ENCODE measurements at regions not wholly inside any gene's neighbourhood (a gene's known extent, or its start where the extent isn't known, plus 50 kb on each side); places are given as distances from the start of the nearest gene placed in this dataset.

DNA sequence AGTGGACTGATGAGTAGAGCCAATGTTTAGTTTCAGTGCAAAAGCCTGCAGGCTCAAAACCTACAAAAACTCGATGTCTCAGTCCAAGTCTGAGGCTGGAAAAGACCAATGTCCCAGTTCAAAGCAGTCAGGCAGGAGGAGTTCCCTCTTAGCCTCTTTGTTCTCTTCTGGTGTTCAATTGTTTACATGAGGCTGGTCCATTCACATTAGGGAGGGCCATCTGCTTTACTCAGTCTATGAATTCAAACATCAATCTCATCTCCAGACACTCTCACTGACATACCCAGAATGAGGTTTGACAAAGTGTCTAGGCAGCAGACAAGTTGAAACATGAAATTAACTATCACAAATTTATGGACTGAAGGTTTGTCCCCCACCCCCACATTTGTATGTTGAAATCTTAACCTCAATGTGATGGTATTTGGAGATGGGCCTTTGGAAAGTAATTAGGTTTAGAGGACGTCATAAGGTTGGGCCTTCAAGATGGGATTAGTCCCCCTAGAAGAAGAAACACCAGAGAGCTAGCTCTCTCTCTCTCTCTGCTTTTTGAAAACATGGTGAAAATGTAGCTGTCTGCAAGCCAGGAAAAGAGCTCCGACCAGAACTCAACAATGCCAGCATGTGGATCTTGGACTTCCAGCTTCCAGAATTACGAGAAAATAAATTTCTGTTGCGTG, 438.5 kb upstream of the RGMA start:
- DNase-seq (ENCODE audit: low spot score), result no peak

DNA sequence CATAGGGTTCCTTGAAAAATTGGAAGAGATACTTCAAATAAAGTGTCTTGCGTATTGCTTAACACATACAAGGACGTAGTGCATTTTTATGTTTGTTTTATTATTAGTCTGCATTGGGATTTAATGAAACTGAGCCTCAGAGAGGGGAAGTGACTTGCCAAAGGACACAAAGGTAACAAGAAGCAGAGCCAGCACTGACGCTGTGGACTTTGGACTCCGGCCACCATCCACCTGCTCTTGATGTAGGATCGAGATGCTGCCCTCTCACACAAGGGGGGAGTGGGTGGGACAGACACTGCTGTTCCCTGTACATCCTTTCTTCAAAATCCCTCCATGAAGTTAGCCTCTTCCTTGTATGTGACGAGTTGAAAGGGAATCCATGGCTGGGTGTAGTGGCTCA, 435.4 kb upstream of the RGMA start:
- no peak for DNase-seq (ENCODE audit: low spot score)

DNA sequence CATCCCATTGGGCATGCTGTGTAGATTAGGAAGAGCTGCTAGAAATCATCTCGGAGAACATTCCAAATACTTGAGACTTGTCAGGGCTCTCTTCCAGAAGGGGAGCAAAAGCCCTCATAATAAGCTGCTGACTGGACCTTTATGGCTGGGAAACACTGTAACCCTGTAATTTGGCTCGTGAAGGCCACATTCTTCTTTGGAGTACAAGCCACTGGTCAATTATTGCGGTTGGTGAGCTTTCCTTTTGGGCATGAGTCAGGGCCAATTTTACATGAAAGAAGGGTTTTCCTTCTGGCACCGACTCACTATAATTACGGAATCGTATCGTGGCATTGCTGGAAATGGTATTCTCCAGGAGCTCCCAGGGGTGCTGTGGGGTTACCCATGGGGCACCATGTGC, 434.5 kb upstream of the RGMA start:
- DNase-seq (ENCODE audit: low spot score), result no peak

DNA sequence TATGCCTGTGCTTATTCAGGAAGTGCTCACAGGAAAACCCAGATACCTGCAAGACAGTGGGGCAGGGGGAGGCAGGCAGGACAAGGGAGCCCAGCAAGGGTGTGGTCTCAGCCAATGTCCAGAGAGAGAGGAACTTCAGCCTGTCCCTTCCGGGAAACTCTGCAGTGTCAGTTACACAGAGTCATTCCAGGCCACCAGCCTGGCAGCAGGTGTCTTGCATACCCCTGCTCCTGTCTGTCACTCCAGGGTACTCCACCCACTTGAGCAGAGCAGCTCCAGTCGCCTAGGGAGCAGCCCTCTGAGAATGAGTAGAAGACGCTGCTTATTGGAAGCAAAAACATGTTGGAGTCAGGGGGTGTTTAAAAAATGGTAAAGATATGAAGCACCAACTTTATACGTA, 431.2 kb upstream of the RGMA start:
- DNase-seq (ENCODE audit: low spot score), result no peak

DNA sequence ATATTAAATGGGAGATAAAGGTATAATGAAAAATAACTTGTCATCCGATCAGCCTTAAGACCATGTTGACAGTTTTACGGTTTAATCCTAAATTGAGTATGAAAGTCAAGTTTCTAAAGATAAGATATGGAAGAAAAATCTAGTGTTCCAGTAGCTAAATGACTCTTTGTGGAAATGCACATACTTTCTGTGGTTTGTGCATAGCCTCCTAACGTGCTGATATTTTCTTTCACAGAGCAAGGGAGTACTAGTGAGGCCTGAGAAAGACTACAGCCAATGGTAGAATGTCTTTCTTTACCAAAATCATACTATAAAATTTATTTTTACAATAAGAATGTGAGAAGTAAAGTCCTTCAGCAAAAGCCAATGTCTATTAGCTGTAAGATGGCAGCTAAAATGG, 430.6 kb upstream of the RGMA start:
- no peak for DNase-seq (ENCODE audit: low spot score)

DNA sequence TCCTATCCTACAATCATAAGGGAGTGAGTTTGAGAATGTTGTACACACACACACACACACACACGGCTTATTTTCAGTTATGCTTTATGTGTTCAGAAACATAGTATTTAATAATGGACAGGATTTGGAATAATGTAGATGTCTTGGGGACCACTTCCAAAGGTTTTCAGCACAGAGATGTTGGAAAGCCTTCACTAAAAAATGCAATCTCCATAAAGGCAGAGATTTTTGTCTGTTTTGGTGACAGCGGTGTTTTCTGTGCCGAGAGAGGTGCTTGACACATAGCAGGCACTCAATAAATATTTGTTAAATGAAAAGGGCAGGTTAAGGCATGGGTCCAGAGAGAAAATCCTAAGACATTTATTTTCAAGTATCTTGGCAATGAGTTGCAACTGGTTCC, 428.2 kb upstream of the RGMA start:
- no peak for DNase-seq (ENCODE audit: low spot score)

DNA sequence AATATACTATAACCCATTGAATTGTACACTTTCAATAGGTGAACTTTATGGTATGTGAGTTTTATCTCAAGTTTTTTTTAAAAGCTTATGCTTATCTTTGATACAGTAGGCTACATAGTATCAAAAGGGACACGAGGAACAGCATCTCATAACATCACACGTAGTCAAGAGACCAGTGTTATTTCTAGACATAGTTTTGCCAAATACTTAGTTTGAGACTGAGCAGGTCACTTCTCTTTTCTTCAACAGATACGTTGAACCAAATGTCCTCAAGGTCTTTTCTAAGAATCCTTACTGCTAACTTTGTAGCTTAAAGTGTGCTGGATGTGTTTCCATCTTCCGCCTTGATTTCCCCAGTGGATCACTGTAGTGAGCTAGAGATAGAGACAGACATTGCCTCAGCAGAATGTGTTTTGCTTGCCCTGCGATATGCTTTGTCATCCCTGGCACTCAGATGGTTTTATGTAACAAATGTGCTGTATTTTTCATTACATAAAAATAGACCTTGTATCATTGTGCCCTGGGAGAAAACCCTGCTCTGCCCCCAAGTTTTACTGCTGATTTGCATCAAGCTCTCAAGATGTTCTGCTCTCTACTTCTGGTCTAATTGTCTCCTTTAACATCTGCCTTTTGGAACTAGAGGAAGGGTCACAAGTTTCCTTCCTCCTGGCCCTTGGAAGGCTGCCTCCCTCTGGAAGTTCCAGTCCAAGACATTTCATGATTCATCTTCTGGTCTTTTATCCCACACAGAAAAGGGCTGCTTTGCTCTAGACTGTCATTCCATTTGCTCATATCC, 426.4 kb upstream of the RGMA start:
- DNase-seq (ENCODE audit: low spot score), result peak; percentile 43

DNA sequence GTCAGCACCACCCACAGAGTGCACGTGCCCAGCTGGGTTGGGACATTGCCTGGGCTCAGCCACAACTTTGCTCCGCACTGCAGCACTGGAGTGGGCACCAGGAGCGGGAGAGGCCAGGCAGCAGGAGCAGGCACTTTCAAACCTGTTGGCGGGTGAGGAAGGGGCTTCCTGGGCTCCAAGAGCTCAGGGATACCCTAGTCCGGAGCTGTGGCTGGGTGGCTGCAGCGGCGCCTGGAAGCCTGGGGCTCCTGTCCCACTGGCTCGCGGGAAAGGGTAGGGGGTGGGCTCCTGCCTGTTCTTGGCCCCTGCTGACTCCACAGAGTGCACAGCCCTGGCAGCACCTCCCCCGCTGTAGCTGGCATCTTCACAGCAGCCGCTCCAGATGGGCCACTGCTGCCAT, 417.6 kb upstream of the RGMA start:
- DNase-seq (ENCODE audit: low spot score), result no peak

DNA sequence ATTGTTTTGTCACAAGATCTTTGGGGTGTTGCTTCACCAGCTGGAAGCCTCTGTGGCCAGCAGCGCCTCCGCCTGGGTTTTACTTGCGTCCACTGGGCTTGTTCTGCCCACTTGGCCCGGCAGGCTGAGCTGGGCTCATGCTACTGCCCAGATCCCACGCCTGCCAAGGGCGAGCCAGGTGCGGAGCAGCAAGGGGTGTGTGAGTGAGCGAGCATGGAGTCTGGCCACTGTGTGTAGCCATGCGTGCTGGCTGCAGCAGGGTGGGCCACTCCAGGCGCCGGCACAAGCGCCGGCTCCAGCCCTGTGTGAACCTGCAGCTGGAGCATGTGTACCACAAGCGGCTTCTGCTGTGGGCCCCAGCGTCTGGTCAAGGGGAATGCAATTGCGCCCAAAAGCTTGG, 416.5 kb upstream of the RGMA start:
- no peak for DNase-seq (ENCODE audit: low spot score)

DNA sequence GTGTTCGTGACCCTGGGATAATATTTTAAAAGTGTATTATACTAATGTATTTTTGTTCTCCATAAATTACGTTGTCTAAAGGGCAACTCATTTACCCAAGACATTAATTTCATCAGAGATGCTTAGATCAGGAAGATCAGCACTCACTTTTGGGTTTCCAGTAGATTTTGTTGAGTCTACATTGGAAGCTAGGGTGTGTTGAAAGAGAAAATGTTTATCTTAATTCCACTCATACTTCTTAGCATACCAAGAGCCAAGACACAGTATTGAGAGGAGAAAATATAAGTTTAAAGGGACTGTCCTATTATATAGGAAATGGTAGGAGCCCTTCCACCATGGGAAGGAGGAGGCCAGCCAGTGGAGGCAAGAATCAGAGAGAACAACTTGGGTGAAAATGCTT, 412.9 kb upstream of the RGMA start:
- DNase-seq (ENCODE audit: low spot score), result no peak

DNA sequence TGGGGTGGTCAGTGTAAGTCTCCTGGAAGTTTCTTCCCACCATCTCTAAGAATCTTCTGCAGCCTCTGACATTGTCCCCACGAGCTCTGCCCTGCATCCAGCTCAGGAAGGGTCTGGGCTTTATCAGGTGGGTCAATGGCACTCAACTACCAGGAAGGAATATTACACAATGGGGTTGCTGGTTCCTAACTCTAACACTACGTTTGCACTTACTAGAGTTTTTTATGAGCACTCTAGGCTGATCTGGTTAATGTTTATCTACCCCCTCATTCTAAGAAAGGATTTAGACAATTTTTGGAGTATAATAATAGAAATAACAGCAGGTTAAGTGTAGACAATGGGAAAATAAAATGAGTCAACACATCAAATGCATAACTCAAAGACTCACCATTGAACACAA, 411.1 kb upstream of the RGMA start:
- no peak for DNase-seq (ENCODE audit: low spot score)

DNA sequence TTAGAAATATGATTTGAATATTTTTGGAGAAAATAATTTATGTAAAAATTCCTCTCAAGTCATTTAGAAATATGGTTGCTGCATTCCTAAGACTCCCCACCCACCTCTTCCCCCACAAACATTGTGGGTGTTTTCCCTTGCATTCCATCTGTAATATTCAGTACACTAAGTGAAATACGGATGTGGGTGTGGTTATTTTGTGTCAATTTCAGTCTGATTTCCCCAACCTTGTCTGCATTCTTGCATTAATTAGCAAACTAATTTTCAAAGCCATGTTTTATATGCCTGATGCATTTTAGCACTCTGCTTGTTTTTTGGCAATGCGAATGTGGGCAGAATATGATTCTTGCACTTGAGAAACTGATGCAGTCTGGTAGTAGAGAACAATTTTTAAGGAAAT, 408.3 kb upstream of the RGMA start:
- DNase-seq (ENCODE audit: low spot score), result peak; percentile 20

DNA sequence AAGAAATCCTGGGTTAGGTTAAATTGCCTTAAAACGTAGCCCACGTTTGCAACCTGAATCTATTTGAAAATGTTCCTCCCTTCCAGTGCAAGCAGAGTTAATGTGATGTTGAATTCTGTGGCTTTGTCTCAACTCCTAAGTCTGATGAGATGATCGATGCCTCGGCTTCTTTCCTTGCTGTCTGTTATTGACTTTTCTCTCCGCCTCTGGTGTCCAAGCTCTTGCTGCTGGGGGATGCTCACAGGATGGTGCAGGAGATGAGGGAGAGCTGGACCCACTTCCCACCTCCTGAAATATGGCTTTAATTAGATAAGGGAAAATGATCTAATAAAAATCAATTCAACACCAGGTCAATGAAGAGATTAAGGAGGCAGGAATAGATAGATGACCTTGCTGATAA, 407.9 kb upstream of the RGMA start:
- no peak for DNase-seq (ENCODE audit: low spot score)

DNA sequence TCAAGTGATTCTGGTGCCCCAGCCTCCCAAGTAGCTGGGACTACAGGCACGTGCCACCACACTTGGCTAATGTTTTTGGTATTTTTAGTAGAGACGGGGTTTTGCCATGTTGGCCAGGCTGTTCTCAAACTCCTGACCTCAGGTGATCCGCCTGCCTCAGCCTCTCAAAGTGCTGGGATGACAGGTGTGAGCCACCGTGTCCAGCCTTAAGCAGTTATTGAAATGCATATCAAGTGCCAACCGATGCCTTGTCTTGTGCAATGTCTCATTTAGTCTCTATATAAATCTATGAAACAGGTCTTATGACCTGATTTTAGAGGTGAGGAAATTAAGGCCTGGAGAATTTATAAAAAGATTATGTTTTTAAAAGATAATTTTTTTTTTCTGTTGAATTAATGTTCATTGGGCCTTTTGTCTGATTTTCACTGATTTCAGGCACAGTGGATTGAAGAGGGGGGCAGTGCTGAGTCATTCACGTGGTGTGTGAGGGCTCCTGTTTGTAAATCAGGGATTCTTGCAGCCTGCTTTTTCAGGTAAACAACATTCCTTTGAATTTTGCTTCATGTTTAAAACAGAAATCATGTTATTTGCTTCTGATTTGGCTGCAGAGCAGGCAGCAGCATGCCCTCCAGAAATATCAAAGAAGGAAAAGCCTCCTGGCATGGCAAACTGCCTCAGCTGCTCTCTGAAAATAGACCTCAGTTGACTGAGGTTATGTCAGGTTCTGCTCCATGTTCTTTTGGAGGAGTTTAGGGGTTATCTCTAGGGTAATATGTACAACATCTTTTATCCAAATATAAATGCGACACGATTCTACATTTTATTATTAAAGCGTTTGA, 407.0 kb upstream of the RGMA start:
- no peak for DNase-seq (ENCODE audit: low spot score)

DNA sequence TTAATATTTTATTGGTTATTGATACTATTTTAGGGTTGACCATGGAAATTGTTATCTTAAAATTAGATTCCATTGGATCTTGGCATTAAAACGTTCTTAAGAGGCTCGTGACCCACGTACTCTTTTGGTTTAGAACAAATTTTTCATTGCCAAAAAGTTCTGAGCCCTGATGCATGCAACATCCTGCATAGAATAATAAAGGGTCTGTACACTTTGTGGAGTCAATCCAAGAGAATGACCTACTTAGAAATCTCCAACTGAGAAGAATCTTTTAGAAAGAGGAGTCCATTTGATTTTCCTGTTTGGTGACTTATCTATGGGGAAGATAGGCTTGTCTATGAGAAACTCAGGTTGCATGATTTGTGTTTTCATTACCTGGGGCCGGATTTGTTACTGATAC, 404.2 kb upstream of the RGMA start:
- DNase-seq (ENCODE audit: low spot score), result no peak

DNA sequence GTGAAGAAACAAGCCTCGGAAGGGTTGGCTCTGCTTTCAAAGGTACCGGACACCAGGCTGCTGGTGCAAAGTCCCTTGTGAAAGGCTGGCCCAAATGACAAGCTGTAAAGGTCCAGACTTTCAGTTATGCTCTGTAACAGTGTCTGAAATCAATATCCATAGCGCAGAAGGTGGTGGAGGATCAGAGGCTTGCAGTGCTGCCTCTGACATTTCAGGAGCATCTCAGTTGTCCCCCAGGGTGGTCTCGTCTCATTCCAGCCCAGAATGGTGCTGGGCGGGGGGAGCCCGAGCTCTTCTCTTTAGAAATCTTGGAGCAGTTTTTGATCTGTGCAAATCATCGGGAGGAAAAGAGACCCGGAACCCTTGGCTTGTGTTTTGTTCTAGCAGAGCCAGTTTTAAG, 402.3 kb upstream of the RGMA start:
- DNase-seq (ENCODE audit: low spot score), result no peak

DNA sequence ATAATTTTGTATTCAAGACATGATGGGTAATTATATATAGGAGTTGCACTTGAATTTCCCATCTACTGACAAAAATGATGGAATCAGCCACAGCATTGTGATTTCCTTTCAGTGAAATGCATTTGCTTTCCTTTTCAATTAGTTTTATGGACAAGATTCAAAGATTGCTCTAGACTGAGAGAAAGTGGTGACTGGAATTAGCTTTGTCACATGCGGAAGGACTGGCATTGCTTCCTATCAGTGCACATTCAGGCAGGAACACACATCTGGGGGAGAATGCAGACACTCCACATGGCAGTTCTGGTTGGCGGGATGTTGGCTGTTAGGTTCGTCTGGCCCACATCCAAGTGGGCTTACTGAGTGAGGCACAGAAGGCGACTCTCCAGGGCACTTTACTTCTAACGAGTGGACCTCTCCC, 399.3 kb upstream of the RGMA start:
- no peak for DNase-seq (ENCODE audit: low spot score)

DNA sequence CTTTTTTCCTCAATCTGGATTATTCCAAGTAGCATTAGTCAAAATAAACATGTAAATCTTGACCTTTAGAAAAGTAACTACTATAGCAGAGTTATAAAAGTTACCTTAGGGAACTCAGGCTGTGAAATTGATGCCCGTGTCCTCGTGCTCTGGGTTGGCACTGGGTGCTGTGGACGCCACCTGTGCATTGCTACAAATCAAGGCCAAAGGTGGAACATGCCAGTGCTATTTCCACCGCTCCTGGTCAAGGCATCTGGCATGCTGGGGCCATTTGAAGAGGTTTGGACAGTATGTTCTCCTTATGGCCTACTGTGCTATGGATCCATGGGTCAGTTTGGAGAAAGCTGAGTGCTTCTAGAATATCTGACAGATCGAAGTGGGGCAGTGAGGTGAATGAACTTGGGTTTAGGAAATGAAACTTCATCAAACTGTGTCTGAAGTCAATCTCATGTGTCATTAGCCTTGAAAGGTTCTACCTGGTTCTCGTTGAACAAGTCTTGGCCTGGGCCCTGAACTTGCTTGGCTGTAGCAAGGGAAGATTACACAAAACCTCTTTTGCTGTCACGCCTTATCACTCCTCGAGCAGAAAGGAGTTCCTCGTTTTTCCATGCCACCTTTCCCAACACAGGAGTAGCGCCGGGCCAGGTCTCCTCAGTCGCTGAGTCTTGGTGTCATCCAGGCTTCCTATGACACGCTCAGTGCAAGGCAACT, 397.6 kb upstream of the RGMA start:
- no peak for DNase-seq (ENCODE audit: low spot score)

DNA sequence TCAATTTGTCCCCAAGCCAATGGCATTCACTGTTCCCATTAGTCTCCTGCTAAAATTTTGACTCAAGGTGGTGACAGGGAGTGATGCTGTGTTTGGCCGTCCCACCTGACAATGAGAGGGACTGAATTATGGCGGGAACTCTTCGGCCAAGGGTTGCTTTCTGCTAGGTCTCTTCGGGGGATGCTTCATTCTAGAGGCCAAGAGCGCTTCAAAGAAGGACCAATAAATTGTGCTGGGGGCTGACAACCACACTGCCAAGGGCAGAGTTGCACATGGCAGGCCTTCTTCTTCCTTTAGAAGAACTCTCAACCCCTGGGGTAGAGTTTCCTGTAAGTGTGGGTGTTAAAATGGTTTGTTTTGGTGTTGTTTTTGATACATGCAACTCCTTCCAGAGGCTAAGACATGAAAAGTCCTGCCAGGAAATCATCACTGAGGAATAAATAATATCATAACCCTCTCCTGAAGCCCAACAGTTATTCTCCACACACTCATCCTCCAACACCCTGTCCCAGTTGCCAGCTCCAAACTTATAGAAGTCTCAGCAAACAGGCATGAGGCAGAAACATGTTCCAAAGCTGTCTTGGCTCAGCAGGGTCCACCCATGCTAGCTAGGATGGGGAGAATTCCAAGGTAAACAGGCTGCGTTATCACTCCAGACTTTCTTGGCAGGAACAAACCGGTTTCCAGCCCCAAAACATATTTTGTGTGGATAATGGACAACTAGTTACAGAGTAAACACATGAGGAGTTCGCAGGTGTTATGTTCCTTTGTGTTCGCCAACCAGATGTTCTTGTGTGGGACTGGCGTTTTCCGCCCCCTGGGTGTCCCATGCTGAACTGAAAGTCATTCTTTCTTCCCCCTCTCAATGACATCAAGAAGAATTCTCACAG, 396.7 kb upstream of the RGMA start:
- DNase-seq (ENCODE audit: low spot score), result no peak

DNA sequence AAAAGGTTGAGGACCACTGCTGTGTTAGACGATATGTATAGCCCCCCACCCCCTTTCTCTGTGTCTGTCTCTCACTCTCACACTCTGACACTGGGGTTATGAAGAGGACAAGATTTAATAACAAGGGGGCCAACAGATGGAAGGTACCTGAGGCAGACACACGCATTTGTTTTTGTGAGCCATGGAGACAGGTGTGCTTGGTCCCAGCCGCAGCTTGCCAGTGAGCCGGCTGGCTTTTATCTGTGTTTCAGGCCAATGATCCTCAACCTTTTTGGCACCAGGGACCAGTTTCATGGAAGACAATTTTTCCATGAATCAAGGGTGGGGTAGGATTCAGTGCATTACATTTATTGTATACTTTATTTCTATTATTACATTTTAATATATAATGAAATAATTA, 394.9 kb upstream of the RGMA start:
- no peak for DNase-seq (ENCODE audit: low spot score)

DNA sequence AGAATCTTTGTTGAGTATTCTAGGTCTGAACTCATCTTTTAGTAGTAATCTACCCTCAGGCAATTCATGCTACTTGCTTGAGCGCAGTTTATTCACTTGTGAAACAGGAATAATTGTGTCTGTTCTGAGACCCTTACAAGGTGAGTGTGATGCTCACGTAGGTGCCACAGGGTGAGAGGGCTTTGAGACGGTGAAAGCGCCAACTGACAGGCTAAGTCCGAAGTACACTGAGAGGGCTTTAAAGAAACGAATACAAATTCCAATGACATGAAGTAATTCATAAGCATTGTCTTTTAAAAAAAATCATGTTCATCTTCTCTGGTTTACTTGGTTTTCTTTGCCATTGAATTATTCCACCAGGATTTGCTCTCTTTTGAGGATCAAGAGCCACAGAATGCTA, 393.7 kb upstream of the RGMA start:
- no peak for DNase-seq (ENCODE audit: low spot score)
